ENCODE measurements at regions not wholly inside any gene's neighbourhood (a gene's known extent, or its start where the extent isn't known, plus 50 kb on each side); places are given as distances from the start of the nearest gene placed in this dataset.
A peak's percentile ranks its signal among the peaks of the same experiment; 100 is the strongest.

DNA sequence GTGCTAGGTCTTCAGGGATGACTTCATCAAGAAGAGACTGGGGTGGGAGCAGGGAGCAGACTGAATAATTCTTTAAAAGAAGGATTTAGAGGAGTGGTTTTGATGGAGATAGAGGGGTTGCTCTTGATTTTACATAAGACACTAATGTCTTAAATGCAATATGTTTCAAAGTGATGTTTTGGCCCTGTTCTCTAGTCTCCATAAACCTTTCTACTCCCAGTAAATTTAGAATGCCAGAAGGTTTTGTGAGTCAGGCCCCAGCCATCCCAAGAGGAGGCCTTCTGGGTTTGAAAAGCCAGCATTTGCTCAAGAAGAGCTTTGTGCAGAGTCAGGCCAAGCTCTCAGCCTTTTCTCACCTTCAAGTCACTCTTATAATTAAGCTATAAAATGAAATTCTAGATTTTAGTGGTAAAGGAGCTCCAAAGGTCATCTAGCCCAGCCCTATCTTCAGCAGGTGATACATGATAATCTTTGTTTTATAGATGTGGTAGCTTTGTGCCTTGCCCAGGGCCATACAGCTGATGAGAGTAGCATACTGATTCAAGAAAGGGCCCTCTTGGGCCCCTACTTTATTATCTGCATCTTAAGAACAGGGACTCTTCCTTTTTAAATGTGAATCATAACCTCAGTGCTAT lies 122.8 kb upstream of the MTNR1B start:
- DNase-seq = no peak

- DNase-seq = no peak
These were observed 120.9 kb upstream of the MTNR1B start for GRCh38 chr11:92848578-92848977.

- DNase-seq = no peak
These were observed 119.1 kb upstream of the MTNR1B start for GRCh38 chr11:92850296-92850826.

DNA sequence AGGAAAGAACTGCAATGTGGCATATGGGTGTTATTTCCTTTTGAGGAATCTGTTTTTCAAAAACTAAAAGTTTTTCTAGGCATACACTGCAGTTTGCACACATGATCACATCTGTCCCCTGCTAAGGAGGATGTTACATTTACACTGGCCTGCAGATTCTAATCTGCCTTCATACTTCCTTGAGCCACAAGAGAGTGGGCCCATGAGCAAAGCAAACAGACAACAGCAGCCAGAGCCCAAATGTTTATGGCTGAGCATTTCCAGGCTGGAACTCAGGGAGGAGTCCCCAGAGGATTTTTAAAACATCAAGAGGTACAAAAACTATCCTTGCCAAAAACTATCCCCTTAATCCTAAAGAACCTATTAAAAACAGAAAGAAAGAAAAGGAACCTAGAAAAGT lies 117.2 kb upstream of the MTNR1B start:
- no peak for DNase-seq

DNA sequence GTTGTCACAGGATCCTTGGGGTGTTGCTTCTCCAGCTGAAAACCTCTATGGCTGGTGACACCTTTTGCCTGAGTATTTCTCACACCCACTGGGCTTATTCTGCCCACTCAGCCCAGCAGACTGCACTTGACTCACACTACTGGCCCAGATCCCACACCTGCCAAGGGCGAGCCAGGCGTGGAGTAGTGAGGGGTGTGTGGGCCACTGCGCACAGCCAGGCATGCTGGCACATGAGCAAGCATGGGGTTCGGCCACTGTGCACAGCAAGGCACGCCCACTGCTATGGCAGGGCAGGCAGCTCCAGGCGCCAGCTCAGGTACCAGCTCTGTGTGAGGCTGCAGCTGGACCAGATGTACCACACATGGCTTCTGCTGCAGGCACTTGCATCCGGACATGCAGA lies 116.5 kb upstream of the MTNR1B start:
- no peak for DNase-seq

DNA sequence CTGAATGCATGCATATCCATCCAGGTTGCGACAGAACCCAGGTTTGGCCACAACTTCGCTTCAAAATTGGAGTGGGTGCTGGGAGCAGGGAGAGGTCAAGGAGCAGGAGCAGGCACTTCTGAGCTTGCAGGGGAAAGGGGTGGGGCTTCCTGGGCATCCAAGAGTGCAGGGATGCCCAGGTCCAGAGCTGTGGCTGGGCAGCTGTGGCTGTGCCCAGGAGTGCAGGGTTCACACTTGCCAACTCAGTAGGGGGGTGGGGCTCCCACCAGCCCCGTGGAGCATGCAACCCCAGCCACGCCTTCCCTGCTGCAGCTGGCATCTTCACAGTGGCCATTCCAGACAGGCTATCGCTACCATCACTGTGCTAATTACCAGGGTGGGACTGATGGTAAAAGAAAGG lies 115.3 kb upstream of the MTNR1B start:
- DNase-seq = no peak

DNA sequence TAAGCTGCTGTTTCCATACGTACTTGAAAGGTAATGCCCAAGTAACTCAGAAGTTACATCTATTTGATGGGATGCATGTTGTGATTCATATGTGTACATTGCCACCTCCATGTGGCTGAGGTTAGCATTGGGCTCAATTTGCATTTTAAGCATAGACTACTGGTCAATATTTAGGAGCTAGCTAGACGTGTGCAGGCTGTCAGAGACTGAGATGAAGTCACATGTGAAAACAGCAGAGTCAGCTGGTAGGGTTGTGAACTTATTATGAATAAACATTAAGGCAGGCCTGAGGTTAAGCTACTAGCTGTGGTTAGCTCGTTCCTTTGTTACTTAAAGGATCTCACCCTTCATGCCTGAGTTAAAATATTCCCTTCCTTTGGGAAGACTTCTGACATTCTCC lies 114.5 kb upstream of the MTNR1B start:
- DNase-seq = peak; percentile 2

GRCh38 chr11:92855607-92856405 lies 113.6 kb upstream of the MTNR1B start:
- DNase-seq = no peak

- DNase-seq = no peak
These were observed 112.0 kb upstream of the MTNR1B start for GRCh38 chr11:92857407-92857806.

DNA sequence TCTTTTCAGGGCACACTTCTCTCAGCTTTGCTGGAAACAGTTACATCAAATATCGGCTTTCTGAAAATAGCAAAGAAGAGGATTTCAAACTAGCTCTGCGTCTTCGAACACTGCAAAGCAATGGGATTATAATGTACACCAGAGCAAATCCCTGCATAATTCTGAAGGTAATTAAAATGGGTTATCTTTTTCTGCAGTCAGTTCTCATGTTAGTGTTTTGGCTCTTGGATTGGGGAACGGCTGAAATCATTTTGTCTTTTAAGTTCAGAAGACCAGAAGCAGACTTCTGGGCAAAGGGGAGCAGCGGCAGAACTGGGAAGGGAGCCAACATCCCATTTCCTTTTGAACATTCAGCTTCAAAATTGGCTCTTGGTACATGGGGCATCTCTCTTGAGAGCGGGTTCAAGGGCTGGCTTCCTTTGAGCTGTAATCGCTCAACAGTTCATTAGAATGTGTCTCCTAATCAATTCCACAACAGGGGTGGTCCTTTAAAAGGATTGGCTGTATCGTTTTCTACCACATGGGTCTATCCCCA lies 110.2 kb upstream of the MTNR1B start:
- no peak for DNase-seq

GRCh38 chr11:92861634-92862033 lies 107.8 kb upstream of the MTNR1B start:
- no peak for DNase-seq

GRCh38 chr11:92865352-92865751 lies 104.1 kb upstream of the MTNR1B start:
- DNase-seq = no peak

DNA sequence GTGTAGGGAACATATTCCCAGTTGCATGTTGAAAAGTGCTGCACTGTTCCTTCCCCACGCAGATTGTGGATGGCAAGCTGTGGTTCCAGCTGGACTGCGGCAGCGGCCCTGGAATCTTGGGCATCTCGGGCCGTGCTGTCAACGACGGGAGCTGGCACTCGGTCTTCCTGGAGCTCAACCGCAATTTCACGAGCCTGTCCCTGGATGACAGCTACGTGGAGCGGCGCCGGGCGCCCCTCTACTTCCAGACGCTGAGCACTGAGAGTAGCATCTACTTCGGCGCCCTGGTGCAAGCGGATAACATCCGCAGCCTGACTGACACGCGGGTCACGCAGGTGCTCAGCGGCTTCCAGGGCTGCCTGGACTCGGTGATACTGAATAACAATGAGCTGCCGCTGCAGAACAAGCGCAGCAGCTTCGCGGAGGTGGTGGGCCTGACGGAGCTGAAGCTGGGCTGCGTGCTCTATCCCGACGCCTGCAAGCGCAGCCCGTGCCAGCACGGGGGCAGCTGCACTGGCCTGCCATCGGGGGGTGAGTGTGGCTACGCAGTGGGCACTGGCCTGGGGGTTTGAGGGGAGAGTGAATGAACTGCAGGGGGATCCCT lies 102.7 kb upstream of the MTNR1B start:
- no peak for DNase-seq

- no peak for DNase-seq
These were observed 101.4 kb upstream of the MTNR1B start for GRCh38 chr11:92867913-92868619.

GRCh38 chr11:92869716-92870115 lies 99.7 kb upstream of the MTNR1B start:
- no peak for DNase-seq

GRCh38 chr11:92870196-92870832 lies 99.1 kb upstream of the MTNR1B start:
- DNase-seq = no peak

DNA sequence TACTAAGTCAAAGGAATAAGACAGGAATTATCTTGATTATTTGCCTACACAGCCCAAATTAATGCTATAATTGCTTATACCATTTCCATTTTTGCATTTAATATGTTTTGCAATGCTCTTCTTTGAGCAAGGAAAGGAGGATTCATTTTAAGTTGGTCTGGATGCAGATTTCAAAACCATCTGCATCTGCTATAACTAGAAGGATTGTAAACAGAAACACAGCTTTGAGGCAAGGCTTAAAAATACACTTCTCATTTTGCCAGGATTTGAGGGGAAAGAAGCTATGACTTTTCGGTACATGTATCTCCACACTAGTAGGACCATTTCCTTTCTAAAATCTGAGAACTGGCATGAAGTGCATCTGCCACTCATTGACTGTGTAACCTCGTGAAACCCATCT lies 95.9 kb upstream of the MTNR1B start:
- DNase-seq = no peak

DNA sequence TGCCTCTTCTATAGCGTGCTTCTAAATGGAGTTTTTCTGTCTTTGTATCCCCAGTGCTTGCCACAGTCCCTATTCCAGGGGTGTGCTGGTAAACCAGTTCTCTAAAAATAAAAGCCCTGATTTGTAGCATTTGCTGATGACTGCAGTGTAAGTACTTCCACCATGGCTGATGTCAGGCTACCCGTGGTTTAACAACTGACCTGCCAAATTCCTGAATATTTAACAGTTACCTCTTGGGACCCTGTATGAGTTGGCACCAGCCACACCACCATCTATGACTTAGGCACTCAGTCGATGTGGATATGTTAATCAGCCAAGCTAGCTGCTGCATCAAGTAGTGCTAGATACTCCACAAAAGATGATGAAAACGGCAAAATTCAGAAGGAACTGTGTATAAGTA lies 94.0 kb upstream of the MTNR1B start:
- DNase-seq = no peak

- no peak for DNase-seq
These were observed 90.4 kb upstream of the MTNR1B start for GRCh38 chr11:92879086-92879485.

DNA sequence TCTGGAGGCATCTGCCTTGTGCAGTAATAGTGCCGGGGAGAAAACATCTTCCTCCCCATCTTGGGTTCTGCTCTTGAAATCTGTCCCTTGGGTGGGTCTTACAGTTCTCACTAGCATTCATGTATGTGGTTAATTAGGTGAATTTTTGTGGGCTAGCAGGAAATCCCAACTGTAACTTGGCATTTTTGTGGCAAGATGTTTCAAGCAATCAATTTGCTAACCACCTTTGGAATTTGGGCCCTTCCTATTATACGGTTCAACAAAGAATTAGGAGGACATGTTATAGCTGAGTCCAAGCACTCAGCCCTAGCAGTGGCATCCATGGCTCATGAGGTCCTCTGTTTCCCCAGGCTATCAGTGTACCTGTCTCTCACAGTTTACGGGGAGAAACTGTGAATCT lies 89.1 kb upstream of the MTNR1B start:
- no peak for DNase-seq

GRCh38 chr11:92881940-92882450 lies 87.5 kb upstream of the MTNR1B start:
- DNase-seq = no peak

Measured in OCI-M1 (cell line).